ENCODE measurements at regions not wholly inside any gene's neighbourhood (a gene's known extent, or its start where the extent isn't known, plus 50 kb on each side); places are given as distances from the start of the nearest gene placed in this dataset.

DNA sequence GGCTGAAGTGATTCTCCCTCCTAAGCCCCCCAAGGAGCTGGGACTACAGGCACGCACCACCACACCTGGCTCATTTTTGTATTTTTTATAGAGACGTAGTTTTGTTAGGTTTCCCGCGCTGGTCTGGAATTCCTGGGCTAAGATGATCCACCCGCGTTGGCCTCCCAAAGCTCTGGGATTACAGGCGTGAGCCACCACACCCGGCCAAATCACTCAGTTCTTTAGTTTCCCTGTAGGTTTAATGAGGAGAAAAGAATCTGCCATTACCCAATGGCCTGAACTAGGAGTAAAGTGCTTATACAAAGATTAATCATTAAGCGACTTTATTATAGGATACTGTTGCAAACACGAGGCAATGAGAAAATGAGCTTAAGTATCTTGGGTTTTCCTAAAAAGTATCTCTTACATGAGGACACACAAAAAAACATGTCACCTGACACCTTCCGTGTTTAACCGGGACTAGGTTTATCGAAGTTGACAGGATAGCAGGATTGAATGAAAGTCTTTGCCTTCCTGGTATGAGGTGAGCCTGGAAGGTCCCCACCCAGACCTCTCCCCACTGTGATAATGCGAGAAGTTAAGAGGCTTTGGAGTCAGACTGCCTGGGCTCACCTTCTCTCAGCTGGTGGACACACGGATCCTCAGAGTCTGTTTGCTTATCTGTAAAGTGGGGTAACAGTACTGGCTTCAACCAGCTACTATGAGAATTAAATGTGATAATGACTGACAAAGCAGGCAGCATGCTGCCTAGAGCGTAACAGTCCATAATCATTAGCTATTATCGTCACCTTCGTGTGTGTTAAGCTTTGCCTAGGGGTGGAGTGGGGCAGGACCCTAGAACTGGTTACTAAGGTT is 133.5 kb upstream of the KRAS start:
- H3K27me3 ChIP-seq (ENCODE audit: control insufficient read depth, insufficient read depth, low read length), result 0 out of 2 replicates have a peak, but pooled peaks cover 1% of the 10 kb centered on the region
- WGBS (ENCODE audit: insufficient coverage, insufficient read length), result no CpG with 5 or more reads among the region's 18 CpGs
- H3K4me1 ChIP-seq (ENCODE audit: control insufficient read depth, insufficient read depth, low read length), result peaks cover 3% of the 10 kb centered on the region; the same call in 1 of the 2 replicates
- H3K9me3 ChIP-seq (ENCODE audit: control insufficient read depth, insufficient read depth, low read length), result no peaks in the 10 kb centered on the region
- no peak for DNase-seq (ENCODE audit: low read depth, low spot score)
- no peak overlapping the region for H3K4me3 ChIP-seq (ENCODE audit: low read length)
- H3K36me3 ChIP-seq (ENCODE audit: control insufficient read depth, insufficient read depth, low read length), result no peaks in the 10 kb centered on the region
- H3K27ac ChIP-seq (ENCODE audit: low read length), result no peak overlapping the region

DNA sequence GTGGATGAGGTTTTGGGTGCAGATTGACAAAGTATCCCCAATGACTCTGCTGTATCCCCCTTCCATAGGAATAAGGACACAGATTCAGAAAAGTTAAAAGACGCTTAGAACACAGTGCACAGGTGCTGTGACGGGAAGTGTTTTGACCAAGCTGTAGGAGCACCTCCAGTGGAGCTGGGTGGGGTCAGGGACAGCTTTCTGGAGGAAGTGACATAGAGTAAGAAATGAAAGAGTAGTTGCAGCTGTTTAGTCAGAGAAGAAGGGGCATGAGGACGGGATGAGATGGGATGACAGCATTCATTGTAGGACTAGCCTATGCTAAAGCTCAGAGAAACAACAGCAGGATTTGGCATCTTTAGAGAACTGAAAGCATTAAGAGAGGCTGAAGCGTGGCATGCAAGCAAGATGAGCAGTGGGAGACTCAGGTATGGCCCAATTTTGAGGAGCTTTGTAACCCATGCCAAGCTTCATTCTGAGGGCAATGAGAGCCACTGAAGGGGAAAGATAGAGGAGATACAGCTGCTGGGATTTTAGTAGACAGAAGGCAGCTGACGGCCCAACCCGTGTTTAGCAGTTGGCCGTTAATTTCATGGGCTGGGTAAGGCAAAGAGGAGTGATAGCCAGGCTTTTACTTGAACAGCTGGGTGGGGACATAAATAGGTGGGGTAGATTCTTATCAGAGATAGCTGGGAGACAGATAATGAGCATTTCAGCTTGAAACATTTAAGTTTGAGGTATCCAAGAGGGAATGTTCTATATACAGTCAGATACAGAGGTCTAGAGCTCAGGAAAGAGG is 131.8 kb upstream of the KRAS start:
- Histone ChIP-seq H3K4me3 (ENCODE audit: low read length) (no peak overlapping the region), H3K9me3 (ENCODE audit: control insufficient read depth, insufficient read depth, low read length) (no peaks in the 10 kb centered on the region), H3K27ac (ENCODE audit: low read length) (no peak overlapping the region), H3K4me1 (ENCODE audit: control insufficient read depth, insufficient read depth, low read length) (peaks cover 3% of the 10 kb centered on the region; the same call in 1 of the 2 replicates), H3K27me3 (ENCODE audit: control insufficient read depth, insufficient read depth, low read length) (0 out of 2 replicates have a peak, but pooled peaks cover 1% of the 10 kb centered on the region), H3K36me3 (ENCODE audit: control insufficient read depth, insufficient read depth, low read length) (no peaks in the 10 kb centered on the region)
- DNase-seq (ENCODE audit: low read depth, low spot score), result no peak
- WGBS (ENCODE audit: insufficient coverage, insufficient read length), result no CpG with 5 or more reads among the region's 7 CpGs

DNA sequence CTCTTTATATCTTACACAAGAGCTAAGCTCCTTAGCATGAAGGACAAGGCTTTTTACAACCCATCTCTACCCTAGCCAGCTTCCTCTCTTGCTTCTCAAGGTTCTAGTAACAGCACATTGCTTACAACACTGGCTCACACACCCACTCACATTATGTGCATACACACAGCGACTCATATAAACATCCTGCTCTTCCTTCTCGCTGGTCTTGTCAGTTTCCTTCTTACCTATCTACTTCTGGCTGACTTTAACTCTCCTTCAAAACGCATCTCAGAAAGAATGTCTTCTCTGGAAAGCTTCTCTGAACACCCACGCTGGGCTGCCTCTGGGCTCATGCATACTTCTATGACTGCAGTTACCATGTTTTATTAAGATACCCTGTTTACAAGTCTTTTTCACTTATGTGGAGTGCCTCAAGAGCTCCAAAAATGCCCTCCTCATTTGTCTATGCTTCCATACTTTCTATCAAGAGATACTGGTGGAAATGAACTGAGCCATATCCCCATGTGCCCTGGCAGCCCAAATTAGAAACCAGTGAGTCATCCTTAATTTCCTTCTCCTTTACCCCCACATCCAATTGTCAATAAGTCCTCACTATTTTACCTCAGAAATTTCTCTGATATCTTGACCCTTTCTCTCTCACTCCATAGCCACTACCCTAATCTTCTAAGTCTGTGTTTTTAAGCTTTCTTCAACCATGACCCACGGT is 126.9 kb upstream of the KRAS start:
- WGBS (ENCODE audit: insufficient coverage, insufficient read length), result no CpG with 5 or more reads among the region's 5 CpGs
- H3K4me1 ChIP-seq (ENCODE audit: control insufficient read depth, insufficient read depth, low read length), result no peaks in the 10 kb centered on the region; the same call in 1 of the 2 replicates
- no peak overlapping the region for H3K27ac ChIP-seq (ENCODE audit: low read length)
- H3K4me3 ChIP-seq (ENCODE audit: low read length), result no peak overlapping the region
- H3K36me3 ChIP-seq (ENCODE audit: control insufficient read depth, insufficient read depth, low read length), result no peaks in the 10 kb centered on the region
- no peaks in the 10 kb centered on the region for H3K9me3 ChIP-seq (ENCODE audit: control insufficient read depth, insufficient read depth, low read length)
- DNase-seq (ENCODE audit: low read depth, low spot score), result no peak
- H3K27me3 ChIP-seq (ENCODE audit: control insufficient read depth, insufficient read depth, low read length), result no peaks in the 10 kb centered on the region

DNA sequence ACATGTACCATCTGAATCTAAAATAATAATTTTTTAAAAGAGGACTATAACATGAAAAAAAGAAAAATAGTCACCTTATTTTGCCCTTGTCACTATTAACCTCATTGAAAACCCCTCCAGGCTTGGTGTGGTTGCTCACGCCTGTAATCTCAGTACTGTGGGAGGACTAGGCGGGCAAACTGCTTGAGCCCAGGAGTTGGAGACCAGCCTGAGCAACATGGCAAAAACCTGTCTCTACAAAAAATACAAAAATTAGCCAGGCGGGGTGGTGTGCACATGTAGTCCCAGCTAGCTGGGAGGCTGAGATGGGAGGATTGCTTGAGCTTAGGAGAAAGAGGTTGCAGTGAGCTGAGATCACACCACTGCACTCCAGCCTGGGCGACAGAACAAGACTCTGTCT is 126.3 kb upstream of the KRAS start:
- no peak overlapping the region for H3K27ac ChIP-seq (ENCODE audit: low read length)
- H3K9me3 ChIP-seq (ENCODE audit: control insufficient read depth, insufficient read depth, low read length), result no peaks in the 10 kb centered on the region
- no peaks in the 10 kb centered on the region for H3K27me3 ChIP-seq (ENCODE audit: control insufficient read depth, insufficient read depth, low read length)
- H3K36me3 ChIP-seq (ENCODE audit: control insufficient read depth, insufficient read depth, low read length), result no peaks in the 10 kb centered on the region
- H3K4me3 ChIP-seq (ENCODE audit: low read length), result no peak overlapping the region
- H3K4me1 ChIP-seq (ENCODE audit: control insufficient read depth, insufficient read depth, low read length), result no peaks in the 10 kb centered on the region; the same call in 1 of the 2 replicates
- no CpG with 5 or more reads among the region's 4 CpGs for WGBS (ENCODE audit: insufficient coverage, insufficient read length)
- DNase-seq (ENCODE audit: low read depth, low spot score), result no peak

DNA sequence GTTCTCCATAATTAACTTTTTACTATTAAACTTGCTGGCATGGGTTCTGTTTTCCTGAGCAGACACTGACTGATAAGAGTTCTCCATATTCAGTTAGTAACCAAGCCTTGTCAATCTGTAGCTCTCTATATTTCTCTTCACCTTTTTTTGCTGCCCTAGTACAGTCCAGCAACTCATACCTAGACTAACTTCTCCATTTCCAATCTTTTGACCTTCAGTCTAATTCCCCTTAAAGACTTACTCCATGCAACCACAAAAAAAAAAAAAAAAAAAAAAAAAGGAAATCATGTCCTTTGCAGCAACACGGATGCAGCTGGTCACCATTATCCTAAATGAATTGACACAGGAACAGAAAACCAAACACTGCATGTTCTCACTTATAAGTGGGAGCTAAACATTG is 125.7 kb upstream of the KRAS start:
- DNase-seq (ENCODE audit: low read depth, low spot score), result no peak
- no peaks in the 10 kb centered on the region for H3K9me3 ChIP-seq (ENCODE audit: control insufficient read depth, insufficient read depth, low read length)
- no peaks in the 10 kb centered on the region; the same call in 1 of the 2 replicates for H3K4me1 ChIP-seq (ENCODE audit: control insufficient read depth, insufficient read depth, low read length)
- no CpG with 5 or more reads among the region's 1 CpG for WGBS (ENCODE audit: insufficient coverage, insufficient read length)
- no peaks in the 10 kb centered on the region for H3K36me3 ChIP-seq (ENCODE audit: control insufficient read depth, insufficient read depth, low read length)
- H3K27me3 ChIP-seq (ENCODE audit: control insufficient read depth, insufficient read depth, low read length), result no peaks in the 10 kb centered on the region
- H3K4me3 ChIP-seq (ENCODE audit: low read length), result no peak overlapping the region
- no peak overlapping the region for H3K27ac ChIP-seq (ENCODE audit: low read length)

DNA sequence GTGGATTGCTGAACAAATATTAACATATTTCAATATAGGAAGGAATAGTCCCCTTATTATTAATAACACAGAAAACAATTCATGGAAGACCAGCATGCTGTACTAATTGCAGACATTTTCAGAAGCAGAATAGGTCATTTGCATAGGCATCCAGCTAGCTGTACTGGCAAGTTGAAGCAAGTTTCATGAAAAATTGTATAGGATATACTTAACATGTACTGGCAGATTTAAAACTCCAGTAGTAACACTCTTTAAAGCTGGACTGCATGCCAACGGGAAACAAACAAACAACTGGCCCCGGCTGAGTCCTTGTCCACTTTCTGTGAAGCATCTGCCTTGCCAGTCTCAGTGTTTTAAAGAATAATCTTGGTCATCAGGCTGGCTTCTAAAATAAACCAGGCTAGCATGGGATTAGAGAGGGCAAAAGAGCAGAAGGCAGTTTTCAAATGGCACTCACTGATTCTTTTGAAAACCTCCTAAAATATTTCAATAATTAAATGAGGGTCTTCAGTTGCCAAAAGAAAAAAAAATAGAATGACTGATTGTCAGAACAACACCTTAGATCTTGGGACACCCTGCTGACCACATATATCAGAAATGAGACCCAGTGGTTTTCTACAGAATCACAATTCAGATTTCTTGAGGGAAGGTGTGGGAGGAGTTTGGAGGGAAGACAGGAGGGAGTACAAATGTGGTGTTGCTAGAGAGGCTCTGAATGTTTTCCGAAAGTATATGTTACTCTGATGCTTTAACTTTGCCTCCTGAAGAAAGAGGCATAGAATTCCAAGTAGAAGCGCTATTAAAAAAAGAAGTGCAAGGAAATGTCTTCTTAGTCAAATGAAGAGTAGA is 122.5 kb upstream of the KRAS start:
- H3K36me3 ChIP-seq (ENCODE audit: control insufficient read depth, insufficient read depth, low read length), result no peaks in the 10 kb centered on the region
- H3K27ac ChIP-seq (ENCODE audit: low read length), result no peak overlapping the region
- H3K4me3 ChIP-seq (ENCODE audit: low read length), result no peak overlapping the region
- H3K4me1 ChIP-seq (ENCODE audit: control insufficient read depth, insufficient read depth, low read length), result no peaks in the 10 kb centered on the region; the same call in 1 of the 2 replicates
- WGBS (ENCODE audit: insufficient coverage, insufficient read length), result no CpG with 5 or more reads among the region's 4 CpGs
- no peak for DNase-seq (ENCODE audit: low read depth, low spot score)
- H3K9me3 ChIP-seq (ENCODE audit: control insufficient read depth, insufficient read depth, low read length), result no peaks in the 10 kb centered on the region
- H3K27me3 ChIP-seq (ENCODE audit: control insufficient read depth, insufficient read depth, low read length), result no peaks in the 10 kb centered on the region

DNA sequence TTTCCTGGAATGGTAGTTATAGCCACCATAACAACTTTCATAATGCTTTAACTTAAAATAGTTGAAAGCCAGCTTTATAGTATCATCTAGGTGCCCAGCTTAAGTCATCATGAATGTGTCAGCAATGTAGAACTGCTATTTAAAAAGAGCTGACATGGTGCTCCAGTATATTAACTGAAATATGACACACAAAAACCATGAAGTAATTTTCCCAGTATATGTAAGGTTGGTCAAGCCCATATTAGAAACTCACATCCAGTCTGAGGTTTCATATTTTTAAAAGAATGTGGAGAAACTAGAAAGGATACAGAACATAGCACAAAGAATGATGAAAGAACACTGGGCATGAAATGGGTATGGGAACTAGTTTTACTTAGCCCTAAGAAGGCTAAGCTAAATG is 121.3 kb upstream of the KRAS start:
- Histone ChIP-seq H3K4me1 (ENCODE audit: control insufficient read depth, insufficient read depth, low read length) (no peaks in the 10 kb centered on the region; the same call in 1 of the 2 replicates), H3K36me3 (ENCODE audit: control insufficient read depth, insufficient read depth, low read length) (no peaks in the 10 kb centered on the region), H3K27ac (ENCODE audit: low read length) (no peak overlapping the region), H3K27me3 (ENCODE audit: control insufficient read depth, insufficient read depth, low read length) (no peaks in the 10 kb centered on the region), H3K9me3 (ENCODE audit: control insufficient read depth, insufficient read depth, low read length) (no peaks in the 10 kb centered on the region), H3K4me3 (ENCODE audit: low read length) (no peak overlapping the region)
- no peak for DNase-seq (ENCODE audit: low read depth, low spot score)

DNA sequence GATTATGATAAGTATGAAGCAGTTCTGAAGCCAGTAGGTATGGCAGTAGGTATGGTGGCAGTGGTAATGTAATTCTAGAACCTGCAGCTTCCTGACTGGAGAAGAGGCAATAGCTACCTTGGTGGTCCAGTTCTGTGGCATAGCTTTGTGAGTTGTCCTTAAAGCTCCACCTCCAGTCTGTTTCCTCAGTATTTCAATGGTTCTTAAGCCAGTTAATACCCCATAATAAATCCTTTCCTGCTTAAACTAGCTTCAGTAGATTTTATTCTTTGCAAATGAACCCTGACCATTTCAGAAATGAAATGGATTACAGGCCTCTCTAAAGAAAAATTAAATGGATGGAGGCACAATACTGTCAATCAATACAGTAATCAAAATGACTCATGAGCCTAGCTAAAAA is 117.8 kb upstream of the KRAS start:
- DNase-seq (ENCODE audit: low read depth, low spot score), result no peak
- Histone ChIP-seq H3K4me3 (ENCODE audit: low read length) (no peak overlapping the region), H3K4me1 (ENCODE audit: control insufficient read depth, insufficient read depth, low read length) (no peaks in the 10 kb centered on the region), H3K27ac (ENCODE audit: low read length) (no peak overlapping the region), H3K9me3 (ENCODE audit: control insufficient read depth, insufficient read depth, low read length) (no peaks in the 10 kb centered on the region), H3K36me3 (ENCODE audit: control insufficient read depth, insufficient read depth, low read length) (no peaks in the 10 kb centered on the region), H3K27me3 (ENCODE audit: control insufficient read depth, insufficient read depth, low read length) (no peaks in the 10 kb centered on the region)

DNA sequence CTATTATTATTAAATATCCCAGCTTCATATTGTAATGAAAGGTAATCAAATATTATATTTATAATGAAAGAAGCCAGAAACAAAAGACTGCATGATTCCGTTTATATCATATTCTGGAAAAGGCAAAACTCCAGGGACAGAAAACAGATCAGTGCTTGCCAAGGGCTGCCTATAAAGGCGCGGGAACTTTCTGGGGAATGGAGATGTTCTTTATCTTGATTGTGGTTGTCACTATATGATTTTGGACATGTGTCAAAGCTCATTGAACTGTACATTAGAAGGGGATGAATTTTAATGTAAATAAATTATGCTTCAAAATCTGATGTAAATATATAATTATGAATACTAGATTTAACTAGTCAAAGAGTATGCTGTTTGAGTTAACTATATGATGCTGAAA is 115.4 kb upstream of the KRAS start:
- no CpG with 5 or more reads among the region's 3 CpGs for WGBS (ENCODE audit: insufficient coverage, insufficient read length)

DNA sequence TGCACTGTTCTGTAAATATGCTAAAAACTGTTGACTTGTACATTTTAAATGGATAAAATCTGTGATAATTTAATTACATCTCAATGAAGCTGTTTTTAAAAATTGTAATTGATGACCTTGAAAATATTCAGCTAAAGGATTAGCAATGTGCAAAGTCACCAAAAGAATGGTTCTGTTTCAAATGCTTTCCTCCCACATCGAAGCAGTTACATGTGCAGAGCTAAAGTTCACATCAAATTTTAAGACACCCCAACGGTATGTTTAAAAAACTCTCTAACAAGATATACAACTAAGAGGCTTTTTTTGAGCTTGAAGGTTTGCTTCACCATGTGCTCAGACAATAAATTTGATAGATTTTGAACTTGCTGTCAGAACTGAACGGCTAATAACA is 114.6 kb upstream of the KRAS start:
- DNase-seq (ENCODE audit: low read depth, low spot score), result no peak
- Histone ChIP-seq H3K9me3 (ENCODE audit: control insufficient read depth, insufficient read depth, low read length) (no peaks in the 10 kb centered on the region), H3K4me1 (ENCODE audit: control insufficient read depth, insufficient read depth, low read length) (no peaks in the 10 kb centered on the region), H3K27ac (ENCODE audit: low read length) (no peak overlapping the region), H3K4me3 (ENCODE audit: low read length) (no peak overlapping the region), H3K27me3 (ENCODE audit: control insufficient read depth, insufficient read depth, low read length) (no peaks in the 10 kb centered on the region), H3K36me3 (ENCODE audit: control insufficient read depth, insufficient read depth, low read length) (no peaks in the 10 kb centered on the region)
- WGBS (ENCODE audit: insufficient coverage, insufficient read length), result no CpG with 5 or more reads among the region's 3 CpGs

More for the DNA sequence above, 115.4 kb upstream of the KRAS start:
- Histone ChIP-seq H3K4me3 (ENCODE audit: low read length) (no peak overlapping the region), H3K36me3 (ENCODE audit: control insufficient read depth, insufficient read depth, low read length) (no peaks in the 10 kb centered on the region), H3K4me1 (ENCODE audit: control insufficient read depth, insufficient read depth, low read length) (no peaks in the 10 kb centered on the region), H3K27me3 (ENCODE audit: control insufficient read depth, insufficient read depth, low read length) (no peaks in the 10 kb centered on the region), H3K27ac (ENCODE audit: low read length) (no peak overlapping the region), H3K9me3 (ENCODE audit: control insufficient read depth, insufficient read depth, low read length) (no peaks in the 10 kb centered on the region)
- no peak for DNase-seq (ENCODE audit: low read depth, low spot score)
